ENCODE measurements at regions not wholly inside any gene's neighbourhood (a gene's known extent, or its start where the extent isn't known, plus 50 kb on each side); places are given as distances from the start of the nearest gene placed in this dataset.
A peak's percentile ranks its signal among the peaks of the same experiment; 100 is the strongest.

DNA sequence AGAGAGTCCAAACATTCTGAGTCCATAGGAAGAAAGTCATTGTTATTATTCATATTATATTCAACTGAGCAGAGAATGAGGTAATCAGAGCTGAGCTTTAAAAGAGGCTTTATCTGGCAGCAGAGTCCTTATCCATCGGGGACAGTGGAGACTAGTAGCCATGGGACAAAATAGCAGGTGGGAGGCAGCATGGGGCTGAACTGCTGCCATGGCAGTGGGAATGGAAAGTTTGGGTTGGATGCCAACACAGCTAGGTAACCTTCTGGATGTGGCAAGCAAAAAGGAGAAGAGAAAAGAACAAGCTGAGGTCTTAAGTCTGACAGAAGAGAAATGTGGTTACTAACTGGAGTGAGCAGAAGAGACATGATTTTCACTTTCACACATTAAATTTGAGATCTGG, 71.0 kb upstream of the CDKN3 start:
- TF ChIP-seq, protein P1, sequence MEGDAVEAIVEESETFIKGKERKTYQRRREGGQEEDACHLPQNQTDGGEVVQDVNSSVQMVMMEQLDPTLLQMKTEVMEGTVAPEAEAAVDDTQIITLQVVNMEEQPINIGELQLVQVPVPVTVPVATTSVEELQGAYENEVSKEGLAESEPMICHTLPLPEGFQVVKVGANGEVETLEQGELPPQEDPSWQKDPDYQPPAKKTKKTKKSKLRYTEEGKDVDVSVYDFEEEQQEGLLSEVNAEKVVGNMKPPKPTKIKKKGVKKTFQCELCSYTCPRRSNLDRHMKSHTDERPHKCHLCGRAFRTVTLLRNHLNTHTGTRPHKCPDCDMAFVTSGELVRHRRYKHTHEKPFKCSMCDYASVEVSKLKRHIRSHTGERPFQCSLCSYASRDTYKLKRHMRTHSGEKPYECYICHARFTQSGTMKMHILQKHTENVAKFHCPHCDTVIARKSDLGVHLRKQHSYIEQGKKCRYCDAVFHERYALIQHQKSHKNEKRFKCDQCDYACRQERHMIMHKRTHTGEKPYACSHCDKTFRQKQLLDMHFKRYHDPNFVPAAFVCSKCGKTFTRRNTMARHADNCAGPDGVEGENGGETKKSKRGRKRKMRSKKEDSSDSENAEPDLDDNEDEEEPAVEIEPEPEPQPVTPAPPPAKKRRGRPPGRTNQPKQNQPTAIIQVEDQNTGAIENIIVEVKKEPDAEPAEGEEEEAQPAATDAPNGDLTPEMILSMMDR (optimal IDR thresholded peaks at IDR 0.05 in 1 of 3, IDR thresholded peaks at IDR 0.05 in 1 of 3, conservative IDR thresholded peaks at IDR 0.05 in 1 of 3; ENCODE audit: extremely low read depth in 1 of 3, insufficient read depth in 2 of 3, low read length in 3 of 3): no peak
- TF ChIP-seq EZH2 (IDR thresholded peaks at IDR 0.05; ENCODE audit: low read length): no peak
- Histone ChIP-seq H3K9me3 (ENCODE audit: control insufficient read depth, low read depth, low read length) (no peaks in the 10 kb centered on the region), H3K4me1 (ENCODE audit: control insufficient read depth, extremely low read depth, insufficient read depth, low read length) (no peaks in the 10 kb centered on the region), H3K9me1 (ENCODE audit: control insufficient read depth, extremely low read depth, insufficient read depth, low read length) (no peaks in the 10 kb centered on the region), H3K79me2 (ENCODE audit: control insufficient read depth, insufficient read depth, low read length) (no peaks in the 10 kb centered on the region), H3K9ac (ENCODE audit: control insufficient read depth, extremely low read depth, insufficient read depth, low read length) (no peak overlapping the region), H4K20me1 (ENCODE audit: control insufficient read depth, extremely low read depth, insufficient read depth, low read length) (no peaks in the 10 kb centered on the region), H2AFZ (ENCODE audit: control insufficient read depth, low read length) (no peak overlapping the region), H3K27ac (ENCODE audit: control insufficient read depth, insufficient read depth, low read length) (no peak overlapping the region), H3K4me2 (ENCODE audit: control insufficient read depth, extremely low read depth, insufficient read depth, low read depth, low read length) (no peak overlapping the region), H3K36me3 (ENCODE audit: control insufficient read depth in 2 of 2, extremely low read depth in 1 of 2, insufficient read depth in 2 of 2, low read length in 2 of 2) (no peaks in the 10 kb centered on the region), H3K27me3 (ENCODE audit: control insufficient read depth, extremely low read depth, insufficient read depth, low read length) (no peaks in the 10 kb centered on the region), H3K4me3 (ENCODE audit: control insufficient read depth in 2 of 3, extremely low read depth in 1 of 3, insufficient read depth in 2 of 3, low read depth in 1 of 3, low read length in 3 of 3) (no peak overlapping the region)
- peak; percentile 9 for FAIRE-seq
- dilution Hi-C loops (cut with MboI; ENCODE audit: extremely low pct_ligation_motif_present, low sequenced_read_pairs): no loop called here
- no peak for DNase-seq (ENCODE audit: low read depth, low spot score)

DNA sequence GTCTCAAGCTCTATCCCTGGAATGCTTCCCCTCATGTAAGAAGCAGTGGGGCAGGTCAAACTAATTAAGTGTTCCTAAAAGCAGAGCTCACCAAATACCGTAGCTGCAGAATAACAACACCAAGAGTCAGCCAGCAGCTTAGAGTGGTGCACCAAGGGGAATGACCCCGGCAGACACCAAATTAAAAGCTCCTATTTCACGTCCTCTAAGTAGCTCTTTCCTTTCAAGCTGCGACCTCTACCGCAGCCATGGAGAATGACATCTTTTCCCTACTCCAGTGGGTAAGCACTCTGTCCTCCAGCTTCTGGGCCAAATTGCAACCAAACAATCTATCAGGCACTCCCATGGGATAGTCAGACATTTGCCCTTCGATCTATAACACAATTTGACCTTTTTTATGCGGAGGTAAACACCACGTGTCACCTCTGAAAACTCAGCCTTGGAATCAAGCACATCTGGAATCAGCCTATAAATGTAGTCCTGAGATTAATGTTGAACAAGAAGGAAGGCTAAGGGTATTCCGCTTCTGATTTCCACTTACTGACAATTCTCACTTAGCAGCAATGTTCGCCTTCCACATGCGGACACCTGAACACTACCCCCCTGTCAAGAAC, 67.6 kb upstream of the CDKN3 start:
- Histone ChIP-seq H3K36me3 (ENCODE audit: control insufficient read depth in 2 of 2, extremely low read depth in 1 of 2, insufficient read depth in 2 of 2, low read length in 2 of 2) (no peaks in the 10 kb centered on the region), H3K9ac (ENCODE audit: control insufficient read depth, extremely low read depth, insufficient read depth, low read length) (no peak overlapping the region), H3K4me3 (ENCODE audit: control insufficient read depth in 2 of 3, extremely low read depth in 1 of 3, insufficient read depth in 2 of 3, low read depth in 1 of 3, low read length in 3 of 3) (no peak overlapping the region), H3K4me1 (ENCODE audit: control insufficient read depth, extremely low read depth, insufficient read depth, low read length) (no peaks in the 10 kb centered on the region), H3K9me3 (ENCODE audit: control insufficient read depth, low read depth, low read length) (no peaks in the 10 kb centered on the region), H3K27ac (ENCODE audit: control insufficient read depth, insufficient read depth, low read length) (no peak overlapping the region), H3K27me3 (ENCODE audit: control insufficient read depth, extremely low read depth, insufficient read depth, low read length) (no peaks in the 10 kb centered on the region), H3K9me1 (ENCODE audit: control insufficient read depth, extremely low read depth, insufficient read depth, low read length) (no peaks in the 10 kb centered on the region), H3K79me2 (ENCODE audit: control insufficient read depth, insufficient read depth, low read length) (no peaks in the 10 kb centered on the region), H3K4me2 (ENCODE audit: control insufficient read depth, extremely low read depth, insufficient read depth, low read depth, low read length) (no peak overlapping the region), H4K20me1 (ENCODE audit: control insufficient read depth, extremely low read depth, insufficient read depth, low read length) (no peaks in the 10 kb centered on the region), H2AFZ (ENCODE audit: control insufficient read depth, low read length) (no peak overlapping the region)
- dilution Hi-C loops (cut with MboI; ENCODE audit: extremely low pct_ligation_motif_present, low sequenced_read_pairs): no loop called here
- peak; percentile 67 for FAIRE-seq
- no peak for TF ChIP-seq EZH2 (IDR thresholded peaks at IDR 0.05; ENCODE audit: low read length)
- TF ChIP-seq, protein P1 (optimal IDR thresholded peaks at IDR 0.05 in 1 of 3, IDR thresholded peaks at IDR 0.05 in 1 of 3, conservative IDR thresholded peaks at IDR 0.05 in 1 of 3; ENCODE audit: extremely low read depth in 1 of 3, insufficient read depth in 2 of 3, low read length in 3 of 3): peak; percentile 84 to 92 (median 90)
- DNase-seq (ENCODE audit: low read depth, low spot score): peak; percentile 23
